KMS-11 (cell line): ENCODE measurements at regions not wholly inside any gene's neighbourhood (a gene's known extent, or its start where the extent isn't known, plus 50 kb on each side); places are given as distances from the start of the nearest gene placed in this dataset.

Experiments
- H2AFZ ChIP-seq: fragments of 200-600 bp; sonication (generic); 2 replicates; pipeline ENCODE4 v1.6.1; 2016; ENCODE audit warnings: antibody characterized with exemption, mixed run types, low read depth
- H3K27ac ChIP-seq: fragments of 200-600 bp; sonication (generic); 2 replicates; pipeline ENCODE4 v1.6.1; 2016; ENCODE audit warnings: mild to moderate bottlenecking, mixed run types
- H3K27me3 ChIP-seq: fragments of 200-600 bp; sonication (generic); 2 replicates; pipeline ENCODE4 v1.6.1; 2017; ENCODE audit warnings: mild to moderate bottlenecking, low read depth, mixed run types, moderate library complexity; ENCODE audit not compliant: insufficient read depth
- H3K36me3 ChIP-seq: fragments of 200-600 bp; sonication (generic); 2 replicates; pipeline ENCODE4 v1.6.1; 2017; ENCODE audit warnings: mild to moderate bottlenecking, mixed run types; ENCODE audit not compliant: insufficient read depth
- H3K4me1 ChIP-seq: fragments of 200-600 bp; sonication (generic); 2 replicates; pipeline ENCODE4 v1.6.1; 2016; ENCODE audit warnings: mild to moderate bottlenecking, low read depth, mixed run types; ENCODE audit not compliant: poor library complexity, severe bottlenecking
- H3K4me2 ChIP-seq: fragments of 200-600 bp; sonication (generic); 2 replicates; pipeline ENCODE4 v1.7.0; 2016; ENCODE audit warnings: mild to moderate bottlenecking, mixed run types
- H3K4me3 ChIP-seq: fragments of 200-600 bp; sonication (generic); IDR thresholded peaks from 2 replicates; pipeline ENCODE4 v1.6.1; 2017; ENCODE audit warnings: low read depth, low read length, mixed read lengths; ENCODE audit not compliant: insufficient read depth
- H3K79me2 ChIP-seq: fragments of 200-600 bp; sonication (generic); 2 replicates; pipeline ENCODE4 v1.6.1; 2016; ENCODE audit warnings: low read depth, mixed run types; ENCODE audit not compliant: insufficient read depth
- H3K9ac ChIP-seq: fragments of 200-600 bp; sonication (generic); 2 replicates; pipeline ENCODE4 v1.6.1; 2016; ENCODE audit warnings: mild to moderate bottlenecking, mixed run types
- H4K20me1 ChIP-seq: fragments of 200-600 bp; sonication (generic); 2 replicates; pipeline ENCODE4 v1.6.1; 2016; ENCODE audit warnings: mild to moderate bottlenecking, mixed run types; ENCODE audit not compliant: insufficient read depth
- CTCF ChIP-seq: fragments of 200-600 bp; sonication (generic); conservative IDR thresholded peaks from 2 replicates; pipeline ENCODE4 v1.6.1; 2017; ENCODE audit warnings: low read depth, mild to moderate bottlenecking, antibody characterized with exemption, low read length, moderate library complexity, mixed read lengths

GRCh38 chr13:26813980-26814348 is 53.4 kb upstream of the GPR12 start:
- H3K36me3 ChIP-seq, result no peaks in the 10 kb centered on the region
- H3K4me3 ChIP-seq, result no peak overlapping the region
- no peak overlapping the region for H3K4me2 ChIP-seq
- no peaks in the 10 kb centered on the region for H3K27me3 ChIP-seq
- no peaks in the 10 kb centered on the region for H3K79me2 ChIP-seq
- H3K9ac ChIP-seq, result no peak overlapping the region
- H4K20me1 ChIP-seq, result no peaks in the 10 kb centered on the region
- H2AFZ ChIP-seq, result no peak overlapping the region
- H3K27ac ChIP-seq, result no peak overlapping the region
- H3K4me1 ChIP-seq, result no peaks in the 10 kb centered on the region
- TF ChIP-seq CTCF, result no peak

DNA sequence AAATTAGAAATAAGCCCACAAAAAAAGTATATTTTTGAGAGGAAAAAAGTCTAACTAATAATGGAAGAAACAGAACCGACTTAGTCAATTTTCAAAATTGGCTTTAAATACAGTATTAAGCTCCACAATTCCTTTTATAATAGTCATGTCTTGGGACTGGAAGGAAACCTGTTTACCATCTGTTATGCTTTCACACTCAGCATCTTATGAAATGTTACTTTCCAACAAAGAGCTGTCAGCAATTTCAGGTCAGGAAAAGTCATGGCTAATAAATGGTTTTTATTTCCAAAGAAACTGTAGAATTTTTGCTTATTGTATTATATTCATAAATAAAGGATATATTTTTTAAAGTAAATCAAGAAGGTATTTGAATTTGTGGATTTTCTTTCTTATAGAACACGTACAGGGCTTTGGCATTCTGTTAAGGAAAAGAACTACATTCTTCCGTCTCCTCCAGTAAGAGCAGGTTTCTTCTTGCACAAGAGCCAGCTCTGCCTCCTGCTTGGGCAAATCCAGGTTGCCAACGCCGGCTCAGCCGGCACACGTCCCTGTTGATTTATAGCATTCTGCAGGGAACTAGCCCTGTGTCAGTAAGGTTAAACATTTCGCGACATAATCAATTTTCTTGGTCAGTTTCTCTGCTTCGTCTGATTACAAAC is 52.9 kb upstream of the GPR12 start:
- H3K36me3 ChIP-seq, result no peaks in the 10 kb centered on the region
- no peak for TF ChIP-seq CTCF
- H3K27me3 ChIP-seq, result no peaks in the 10 kb centered on the region
- H3K79me2 ChIP-seq, result no peaks in the 10 kb centered on the region
- H3K9ac ChIP-seq, result no peak overlapping the region
- H3K27ac ChIP-seq, result no peak overlapping the region
- no peak overlapping the region for H3K4me2 ChIP-seq
- no peaks in the 10 kb centered on the region for H4K20me1 ChIP-seq
- no peaks in the 10 kb centered on the region for H3K4me1 ChIP-seq
- no peak overlapping the region for H3K4me3 ChIP-seq
- no peak overlapping the region for H2AFZ ChIP-seq

GRCh38 chr13:26811581-26811980 is 51.0 kb upstream of the GPR12 start:
- no peak overlapping the region for H3K9ac ChIP-seq

More at GRCh38 chr13:26811581-26811980, 51.0 kb upstream of the GPR12 start:
- H3K27me3 ChIP-seq, result no peaks in the 10 kb centered on the region
- no peak overlapping the region for H3K27ac ChIP-seq
- H4K20me1 ChIP-seq, result no peaks in the 10 kb centered on the region
- no peaks in the 10 kb centered on the region for H3K36me3 ChIP-seq
- no peak overlapping the region for H3K4me3 ChIP-seq
- TF ChIP-seq CTCF, result no peak
- no peaks in the 10 kb centered on the region for H3K4me1 ChIP-seq
- H3K4me2 ChIP-seq, result no peak overlapping the region
- no peak overlapping the region for H2AFZ ChIP-seq
- H3K79me2 ChIP-seq, result no peaks in the 10 kb centered on the region
